ENCODE measurements at regions not wholly inside any gene's neighbourhood (a gene's known extent, or its start where the extent isn't known, plus 50 kb on each side); places are given as distances from the start of the nearest gene placed in this dataset.

- TF ChIP-seq CTCF (IDR thresholded peaks at IDR 0.05) (no peak), ZFX (IDR thresholded peaks at IDR 0.05; ENCODE audit: borderline replicate concordance) (no peak)
Observed at GRCh38 chr12:61902403-61902802, 357.8 kb upstream of the USP15 start.

Measured in 22Rv1 (cell line).